ENCODE measurements at regions not wholly inside any gene's neighbourhood (a gene's known extent, or its start where the extent isn't known, plus 50 kb on each side); places are given as distances from the start of the nearest gene placed in this dataset.

GRCh38 chr14:36028218-36028617, 148.3 kb downstream of the PTCSC3 start:
- peak; percentile 16; the same call in 1 of the 2 replicates for TF ChIP-seq CTCF (IDR thresholded peaks at IDR 0.05)
- no peak for TF ChIP-seq ZBTB33 (IDR thresholded peaks at IDR 0.05; ENCODE audit: borderline replicate concordance, low read depth)
- TF ChIP-seq REST (IDR thresholded peaks at IDR 0.05; ENCODE audit: low read depth, low read length): no peak
